GM20000 (cell line): ENCODE measurements at regions not wholly inside any gene's neighbourhood (a gene's known extent, or its start where the extent isn't known, plus 50 kb on each side); places are given as distances from the start of the nearest gene placed in this dataset.
"Not testable (repeated sequence)": the region's sequence is repeated elsewhere in the genome, so short reads cannot be mapped to it uniquely, and the experiment has no call there.

Source experiments
- DNase-seq: peaks from one replicate; pipeline ENCODE4 v3.0.0; 2012; ENCODE audit warnings: low spot score
- CTCF ChIP-seq: IDR thresholded peaks from 2 replicates; pipeline ENCODE4 v1.5.1; 2012; ENCODE audit warnings: mild to moderate bottlenecking, control low read depth; ENCODE audit errors: extremely low read depth, missing control alignments

DNA sequence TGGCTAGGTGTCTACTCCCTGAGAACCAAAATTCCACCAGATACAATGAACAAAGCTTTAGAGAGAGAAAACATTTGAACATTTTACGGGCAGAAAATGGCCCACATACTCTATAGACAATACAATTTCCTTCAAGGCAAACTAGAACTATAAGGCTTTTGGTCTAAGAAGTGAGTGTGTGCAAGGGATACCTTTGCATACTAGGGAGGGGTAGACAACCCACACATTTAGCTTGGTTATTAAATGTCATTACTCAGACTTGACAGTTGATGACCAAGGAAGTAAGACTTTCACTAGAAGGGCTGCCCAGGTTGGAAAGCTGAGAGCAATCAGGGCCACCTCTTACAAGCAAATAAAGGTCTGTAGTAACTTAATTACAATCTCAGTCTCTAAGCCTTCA lies 64.0 kb upstream of the PLEKHM1 start:
- DNase-seq: not testable (repeated sequence)

GRCh38 chr17:45558821-45559220 lies 68.3 kb upstream of the PLEKHM1 start:
- not testable (repeated sequence) for DNase-seq

DNA sequence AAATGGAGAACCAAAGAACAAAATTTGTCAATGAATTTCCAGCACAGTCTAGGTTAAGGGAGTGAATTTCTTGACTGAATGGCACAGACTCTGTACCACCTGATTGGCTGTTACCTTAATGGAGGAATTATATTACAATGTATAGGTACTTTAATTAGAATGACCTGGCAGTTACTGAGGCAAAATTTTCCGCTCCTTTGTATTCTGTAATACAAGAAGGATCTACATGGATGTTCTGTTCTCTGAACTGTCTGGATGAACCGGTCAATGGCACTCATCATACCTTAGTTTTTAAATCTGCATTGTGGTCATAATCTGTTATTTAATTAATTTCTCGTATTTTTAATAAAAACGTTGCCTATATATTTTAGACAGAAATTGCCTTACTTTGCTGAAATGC lies 72.3 kb upstream of the PLEKHM1 start:
- not testable (repeated sequence) for DNase-seq

DNA sequence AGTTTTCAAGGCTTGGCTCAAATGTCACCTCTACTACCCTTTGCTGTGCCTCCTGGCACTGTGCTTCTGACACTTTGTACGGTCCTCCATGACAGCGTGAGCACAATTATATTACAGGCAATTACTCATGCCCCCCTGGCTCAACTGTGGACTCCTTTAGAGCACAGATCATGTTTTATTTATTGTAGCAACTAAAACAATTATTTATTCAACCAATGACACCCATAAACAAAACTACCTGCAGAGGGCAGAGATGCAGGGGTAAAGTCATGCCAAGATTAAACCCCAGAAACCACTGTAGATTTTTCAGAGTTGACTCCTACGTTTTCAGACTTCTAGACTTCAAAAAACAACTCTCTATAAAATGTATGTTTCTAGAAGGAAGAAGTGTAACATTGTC lies 72.8 kb upstream of the PLEKHM1 start:
- not testable (repeated sequence) for DNase-seq

DNA sequence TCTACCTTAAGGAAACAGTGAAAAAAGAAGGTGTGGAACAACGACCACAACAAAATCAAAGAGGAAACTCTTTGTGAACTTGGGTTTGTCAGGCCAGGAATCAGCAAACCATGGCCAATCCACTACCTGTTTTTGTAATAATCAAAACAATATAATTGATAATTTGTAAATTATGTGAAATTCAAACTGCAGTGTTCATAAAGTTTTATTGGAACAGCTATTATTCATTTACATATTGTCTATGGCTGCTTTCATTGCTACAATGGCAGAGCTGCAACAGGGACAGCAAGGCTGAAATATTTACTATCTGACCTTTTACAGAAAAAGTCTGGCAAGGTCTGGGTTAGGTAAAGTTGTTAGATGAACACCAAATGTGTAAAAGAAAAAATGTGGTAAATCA lies 77.8 kb upstream of the PLEKHM1 start:
- DNase-seq: not testable (repeated sequence)

DNA sequence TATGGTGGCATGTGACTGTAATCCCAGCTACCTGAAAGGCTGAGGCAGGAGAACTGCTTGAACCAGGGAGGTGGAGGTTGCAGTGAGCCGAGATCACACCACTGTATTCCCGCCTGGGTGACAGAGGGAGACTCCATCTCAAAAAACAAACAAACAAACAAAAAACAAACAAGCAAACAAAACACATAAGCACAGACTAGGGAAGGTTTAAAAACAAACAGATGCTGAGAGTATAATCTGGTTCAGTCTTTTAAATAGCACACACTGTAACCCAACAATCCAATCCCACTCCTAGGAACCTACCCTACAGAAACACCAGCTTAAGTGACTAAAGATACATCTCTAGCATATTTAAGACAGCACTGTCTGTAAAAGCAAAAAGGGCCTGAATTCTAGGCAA lies 82.8 kb upstream of the PLEKHM1 start:
- not testable (repeated sequence) for DNase-seq

- no peak for DNase-seq
- no peak for TF ChIP-seq CTCF
Measured at GRCh38 chr17:45573924-45574770, 83.6 kb upstream of the PLEKHM1 start.

GRCh38 chr17:45575126-45575885 lies 84.8 kb upstream of the PLEKHM1 start:
- no peak for TF ChIP-seq CTCF
- no peak for DNase-seq

DNA sequence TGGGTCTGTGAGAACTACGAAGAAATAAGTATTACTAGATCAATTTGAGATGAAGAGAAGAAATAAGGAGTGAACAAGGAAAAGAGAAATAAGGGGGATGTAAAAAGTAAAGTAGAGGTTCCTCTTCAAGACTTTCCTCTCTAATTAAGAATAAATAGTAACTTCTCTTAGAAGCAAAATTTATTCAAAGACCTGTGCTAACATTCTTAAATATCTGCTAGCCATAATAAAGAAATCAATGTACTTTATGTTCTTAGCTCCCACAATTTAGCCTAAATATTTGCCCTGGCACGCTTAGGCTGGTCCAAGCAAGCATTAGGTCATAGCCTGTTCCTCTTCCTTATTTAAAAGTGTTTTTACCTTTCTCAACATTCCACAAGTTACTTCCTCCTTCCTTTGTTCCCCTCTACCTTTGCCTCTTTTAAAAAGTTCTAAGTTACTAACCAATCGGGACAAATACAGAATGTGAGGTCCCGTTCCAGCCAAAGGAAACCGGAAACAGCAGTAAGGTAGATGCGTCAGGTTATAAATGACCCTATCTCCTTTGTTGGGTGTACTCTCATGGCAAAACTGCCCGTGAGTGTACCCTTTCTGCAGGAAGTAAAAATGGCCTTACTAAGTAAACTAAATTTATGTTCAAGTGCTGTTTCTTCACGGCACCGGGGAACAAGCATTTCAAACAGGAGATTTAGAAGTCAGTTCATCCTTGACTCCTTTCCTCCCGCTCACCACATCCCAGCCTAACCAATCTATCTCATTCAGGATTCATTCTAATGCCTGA lies 86.2 kb upstream of the PLEKHM1 start:
- not testable (repeated sequence) for DNase-seq

GRCh38 chr17:45577571-45578279 lies 87.2 kb upstream of the PLEKHM1 start:
- DNase-seq: no peak
- TF ChIP-seq CTCF: no peak
